HG02885 (cell line): ENCODE measurements at regions not wholly inside any gene's neighbourhood (a gene's known extent, or its start where the extent isn't known, plus 50 kb on each side); places are given as distances from the start of the nearest gene placed in this dataset.

Source experiments
- ATAC-seq: cut with Tn5 transposase; IDR thresholded peaks from one replicate; pipeline ENCODE4 v1.9.1; 2021; ENCODE audit warnings: mild to moderate bottlenecking; ENCODE audit not compliant: unreplicated experiment, poor library complexity

DNA sequence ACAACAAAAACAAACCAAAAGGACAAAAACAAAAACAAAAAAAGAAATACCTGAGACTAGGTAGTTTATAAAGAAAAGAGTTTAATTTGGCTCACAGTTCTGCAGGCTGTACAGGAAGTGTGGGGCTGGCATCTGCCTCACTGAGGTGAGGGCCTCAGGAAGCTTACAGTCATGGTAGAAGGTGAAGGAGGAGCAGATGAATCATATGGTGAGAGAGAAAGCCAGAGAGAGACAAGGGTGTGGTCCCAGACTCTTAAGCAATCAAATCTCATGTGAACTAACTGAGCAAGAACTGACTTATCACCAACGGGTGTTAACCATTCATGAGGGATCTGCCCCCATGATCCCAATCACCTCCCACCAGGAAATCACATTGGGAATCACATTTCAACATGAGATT is 58.8 kb upstream of the ZBED5 start:
- no peak for ATAC-seq

DNA sequence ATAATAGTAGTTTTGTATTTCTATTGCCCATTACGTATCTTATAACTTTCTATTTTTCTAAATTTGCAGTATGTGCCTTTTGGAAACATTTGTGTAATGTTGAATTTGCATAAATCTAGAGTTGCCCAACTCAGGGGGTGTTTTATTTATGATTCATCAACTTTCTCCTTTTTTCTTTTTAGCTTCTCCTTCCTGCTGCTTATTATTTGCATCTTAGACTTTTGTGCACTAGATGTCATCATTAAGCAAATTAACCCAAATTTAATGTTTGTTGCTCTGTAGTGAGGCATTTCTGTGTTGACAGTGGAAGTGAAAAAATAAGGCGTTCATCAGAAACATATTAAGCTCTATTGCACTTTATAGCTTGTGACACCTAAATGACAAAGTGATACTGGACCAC is 56.2 kb upstream of the ZBED5 start:
- no peak for ATAC-seq

DNA sequence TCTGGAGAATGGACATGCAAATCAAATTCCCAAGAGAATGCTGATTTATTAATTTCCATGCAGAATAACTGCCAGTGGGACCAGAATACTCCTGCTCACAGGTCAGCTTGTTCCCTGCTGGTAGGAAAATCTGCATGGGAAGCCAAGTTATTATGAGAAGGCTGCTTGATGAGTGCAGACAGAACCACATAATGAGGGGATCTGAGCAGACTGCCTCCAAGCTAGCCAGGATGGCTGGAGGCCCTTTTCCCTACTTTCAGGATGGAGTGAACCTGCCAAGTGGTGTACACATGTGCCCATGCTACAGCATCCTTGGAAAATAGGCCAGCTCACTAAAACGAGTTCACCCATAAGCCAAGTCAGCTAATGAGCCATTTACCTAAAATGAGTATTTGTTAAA is 55.2 kb upstream of the ZBED5 start:
- ATAC-seq: no peak

DNA sequence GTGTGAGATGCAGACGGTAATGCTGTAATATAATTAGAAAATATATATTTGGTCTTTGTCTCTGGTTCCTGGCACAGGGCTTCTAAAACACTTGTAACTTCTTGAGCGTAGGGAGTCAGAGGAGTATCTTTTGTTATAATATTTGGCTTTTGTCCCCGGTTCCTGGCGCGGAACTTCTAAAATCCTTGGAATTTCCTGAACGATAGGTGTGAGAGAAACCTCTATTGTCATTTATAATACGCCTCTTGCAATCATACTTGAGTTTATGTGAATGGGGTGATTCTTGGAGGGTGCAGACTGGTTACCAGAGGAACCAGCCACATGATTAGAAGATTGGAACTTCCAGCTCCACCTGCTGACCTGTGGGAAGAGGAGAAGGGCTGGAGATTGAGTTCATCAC is 54.1 kb upstream of the ZBED5 start:
- ATAC-seq: no peak

DNA sequence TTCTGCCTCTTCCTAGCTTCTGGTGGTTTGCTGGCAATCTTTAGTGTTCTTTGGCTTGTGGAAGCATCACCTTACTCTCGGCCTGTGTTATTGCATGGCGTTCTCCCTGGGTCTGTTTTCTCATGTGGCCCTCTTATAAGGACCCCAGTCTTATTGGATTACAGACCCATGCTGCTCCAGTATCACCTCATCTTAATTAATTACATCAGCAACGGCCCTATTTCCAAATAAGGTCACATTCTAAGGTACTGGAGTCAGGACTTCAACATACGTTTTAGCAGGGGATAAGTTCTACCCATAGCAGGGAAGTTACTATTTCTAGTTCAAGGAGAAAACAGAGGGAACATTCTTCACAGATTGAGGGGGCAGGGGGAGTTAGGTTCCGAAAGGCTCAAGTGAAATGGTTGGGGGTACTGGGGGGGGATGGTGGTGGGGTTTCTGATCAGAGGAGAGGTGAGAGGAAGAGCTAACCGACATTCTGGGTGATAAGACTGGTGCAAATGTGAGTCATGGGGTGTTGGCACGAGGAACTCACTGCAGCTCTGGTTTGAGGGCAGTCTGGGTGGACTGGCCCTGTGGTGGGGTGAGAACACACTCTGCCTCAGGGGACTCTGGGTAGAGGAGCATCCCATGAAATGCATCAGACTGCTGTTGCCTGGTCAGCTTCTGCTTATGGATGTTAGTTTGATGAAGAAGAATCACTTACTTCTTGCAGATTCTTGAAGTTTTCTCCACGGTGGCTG is 51.5 kb upstream of the ZBED5 start:
- no peak for ATAC-seq

DNA sequence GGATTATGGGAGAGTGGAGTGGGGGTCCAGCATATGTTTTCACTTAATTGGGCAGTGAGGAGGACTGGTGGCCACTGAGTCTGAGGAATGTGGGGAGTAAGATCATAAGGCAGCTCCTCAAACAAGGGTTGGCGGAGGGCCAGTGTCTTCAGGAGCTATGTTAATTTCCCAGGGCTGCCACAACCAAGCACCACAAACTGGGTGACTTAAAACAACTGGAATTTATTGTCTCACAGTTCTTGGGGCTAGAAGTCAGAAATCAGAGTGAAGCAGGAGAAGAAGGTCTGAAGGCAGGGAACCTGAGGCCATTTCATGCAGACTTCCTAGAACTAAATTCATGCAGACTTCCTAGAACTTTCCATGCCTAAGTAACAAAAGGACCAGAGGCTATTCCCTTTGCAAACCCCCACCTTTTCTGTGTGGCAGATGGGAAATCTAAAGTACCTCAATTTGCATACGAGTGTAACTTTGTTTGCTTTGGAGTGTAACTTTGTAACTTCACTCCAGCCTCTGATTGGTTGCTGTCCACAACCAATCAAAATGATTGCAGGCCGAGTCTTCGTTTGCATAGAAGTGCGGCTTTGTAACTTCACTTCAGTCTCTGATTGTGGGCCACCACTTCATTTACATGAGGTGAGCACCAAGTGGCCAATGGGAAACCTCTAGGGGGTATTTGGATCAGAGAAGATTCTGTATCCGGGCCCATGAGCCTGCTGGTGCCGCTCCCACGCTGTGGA is 50.5 kb upstream of the ZBED5 start:
- no peak for ATAC-seq
